KMS-11 (cell line): ENCODE measurements at regions not wholly inside any gene's neighbourhood (a gene's known extent, or its start where the extent isn't known, plus 50 kb on each side); places are given as distances from the start of the nearest gene placed in this dataset.

Experiments
- H2AFZ ChIP-seq: fragments of 200-600 bp; sonication (generic); 2 replicates; pipeline ENCODE4 v1.6.1; 2016; ENCODE audit warnings: antibody characterized with exemption, mixed run types, low read depth
- H3K27ac ChIP-seq: fragments of 200-600 bp; sonication (generic); 2 replicates; pipeline ENCODE4 v1.6.1; 2016; ENCODE audit warnings: mild to moderate bottlenecking, mixed run types
- H3K27me3 ChIP-seq: fragments of 200-600 bp; sonication (generic); 2 replicates; pipeline ENCODE4 v1.6.1; 2017; ENCODE audit warnings: mild to moderate bottlenecking, low read depth, mixed run types, moderate library complexity; ENCODE audit not compliant: insufficient read depth
- H3K36me3 ChIP-seq: fragments of 200-600 bp; sonication (generic); 2 replicates; pipeline ENCODE4 v1.6.1; 2017; ENCODE audit warnings: mild to moderate bottlenecking, mixed run types; ENCODE audit not compliant: insufficient read depth
- H3K4me1 ChIP-seq: fragments of 200-600 bp; sonication (generic); 2 replicates; pipeline ENCODE4 v1.6.1; 2016; ENCODE audit warnings: mild to moderate bottlenecking, low read depth, mixed run types; ENCODE audit not compliant: poor library complexity, severe bottlenecking
- H3K4me2 ChIP-seq: fragments of 200-600 bp; sonication (generic); 2 replicates; pipeline ENCODE4 v1.7.0; 2016; ENCODE audit warnings: mild to moderate bottlenecking, mixed run types
- H3K4me3 ChIP-seq: fragments of 200-600 bp; sonication (generic); IDR thresholded peaks from 2 replicates; pipeline ENCODE4 v1.6.1; 2017; ENCODE audit warnings: low read depth, low read length, mixed read lengths; ENCODE audit not compliant: insufficient read depth
- H3K79me2 ChIP-seq: fragments of 200-600 bp; sonication (generic); 2 replicates; pipeline ENCODE4 v1.6.1; 2016; ENCODE audit warnings: low read depth, mixed run types; ENCODE audit not compliant: insufficient read depth
- H3K9ac ChIP-seq: fragments of 200-600 bp; sonication (generic); 2 replicates; pipeline ENCODE4 v1.6.1; 2016; ENCODE audit warnings: mild to moderate bottlenecking, mixed run types
- H4K20me1 ChIP-seq: fragments of 200-600 bp; sonication (generic); 2 replicates; pipeline ENCODE4 v1.6.1; 2016; ENCODE audit warnings: mild to moderate bottlenecking, mixed run types; ENCODE audit not compliant: insufficient read depth
- CTCF ChIP-seq: fragments of 200-600 bp; sonication (generic); conservative IDR thresholded peaks from 2 replicates; pipeline ENCODE4 v1.6.1; 2017; ENCODE audit warnings: low read depth, mild to moderate bottlenecking, antibody characterized with exemption, low read length, moderate library complexity, mixed read lengths

DNA sequence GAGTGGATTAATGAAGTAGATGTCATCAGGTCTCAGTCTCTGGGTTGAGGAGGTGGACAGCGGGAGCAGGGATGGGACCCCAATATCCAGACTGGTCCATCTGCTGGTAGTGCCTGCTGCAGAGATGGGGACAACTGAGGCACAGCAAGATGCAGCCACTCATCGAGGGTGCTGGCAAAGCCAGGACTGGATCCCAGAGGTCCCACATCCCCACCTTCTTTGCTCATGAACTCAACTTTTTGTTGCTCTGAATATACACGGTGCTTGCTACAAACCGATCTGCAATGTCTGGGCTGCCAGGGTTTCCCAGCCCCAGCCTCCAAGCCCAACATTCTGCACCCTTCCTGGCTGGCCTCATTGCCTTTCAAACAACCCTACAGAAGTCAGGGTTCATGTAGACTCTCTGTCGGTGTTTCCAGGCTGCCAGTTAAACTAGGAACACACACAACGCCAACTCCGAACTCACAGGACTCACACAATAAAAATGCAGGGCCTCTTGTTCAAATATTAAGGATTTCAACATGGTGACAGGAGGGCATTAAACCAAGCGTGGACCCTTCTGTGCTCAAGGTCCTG, 168.2 kb downstream of the MN1 start:
- Histone ChIP-seq H3K9ac (no peak overlapping the region), H3K36me3 (no peaks in the 10 kb centered on the region)

DNA sequence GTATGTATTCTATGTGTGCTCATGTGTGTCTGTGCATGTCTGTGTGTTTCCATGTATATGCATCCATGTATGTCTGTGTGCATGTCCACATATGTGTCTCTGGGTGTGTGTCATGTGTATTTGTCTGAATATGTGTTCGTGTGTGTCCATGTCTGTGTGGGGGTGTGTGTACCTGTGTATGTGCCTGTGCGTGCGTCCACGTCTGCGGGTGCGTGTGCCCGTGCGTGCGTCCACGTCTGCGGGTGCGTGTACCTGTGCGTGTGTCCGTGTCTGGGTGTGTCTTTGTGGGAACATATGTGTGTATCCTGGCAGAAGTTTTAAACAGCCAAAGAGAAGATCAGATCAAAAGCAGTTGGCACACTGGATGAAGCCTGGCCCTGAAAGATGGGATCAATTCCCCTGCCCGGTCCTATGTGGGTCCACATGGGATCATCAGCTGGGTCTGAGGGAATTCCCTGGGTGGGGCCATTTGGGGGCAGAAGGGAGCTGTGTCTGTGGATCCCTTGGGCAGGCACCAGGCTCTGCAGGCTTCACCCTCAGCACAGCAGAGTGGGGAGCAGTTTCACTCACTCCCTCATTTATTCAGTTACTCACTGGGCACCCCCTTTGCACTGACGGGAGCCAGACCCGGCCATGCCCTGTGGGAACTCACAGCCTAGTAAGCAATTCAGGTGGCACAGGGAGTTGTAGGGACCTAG, 167.4 kb downstream of the MN1 start:
- Histone ChIP-seq H3K27ac (no peak overlapping the region), H3K4me2 (no peak overlapping the region), H3K4me1 (no peaks in the 10 kb centered on the region), H3K36me3 (no peaks in the 10 kb centered on the region), H3K9ac (no peak overlapping the region), H3K4me3 (no peak overlapping the region), H3K27me3 (peaks cover 3% of the 10 kb centered on the region; the same call in 1 of the 2 replicates), H2AFZ (no peak overlapping the region), H3K79me2 (no peaks in the 10 kb centered on the region), H4K20me1 (no peaks in the 10 kb centered on the region)
- no peak for TF ChIP-seq CTCF

More for the DNA sequence above, 168.2 kb downstream of the MN1 start:
- no peak for TF ChIP-seq CTCF
- Histone ChIP-seq H3K27ac (no peak overlapping the region), H3K4me3 (no peak overlapping the region), H3K79me2 (no peaks in the 10 kb centered on the region), H3K27me3 (peaks cover 3% of the 10 kb centered on the region; the same call in 1 of the 2 replicates), H4K20me1 (no peaks in the 10 kb centered on the region), H3K4me1 (no peaks in the 10 kb centered on the region), H3K4me2 (no peak overlapping the region), H2AFZ (no peak overlapping the region)

GRCh38 chr22:27635435-27635834, 166.1 kb downstream of the MN1 start:
- H3K27ac ChIP-seq, result no peak overlapping the region
- H3K4me2 ChIP-seq, result no peak overlapping the region
- no peak for TF ChIP-seq CTCF
- H3K36me3 ChIP-seq, result no peaks in the 10 kb centered on the region
- H3K27me3 ChIP-seq, result peaks cover 3% of the 10 kb centered on the region; the same call in 1 of the 2 replicates
- H4K20me1 ChIP-seq, result no peaks in the 10 kb centered on the region
- H3K9ac ChIP-seq, result no peak overlapping the region
- no peak overlapping the region for H2AFZ ChIP-seq
- H3K4me1 ChIP-seq, result no peaks in the 10 kb centered on the region
- no peak overlapping the region for H3K4me3 ChIP-seq
- no peaks in the 10 kb centered on the region for H3K79me2 ChIP-seq

DNA sequence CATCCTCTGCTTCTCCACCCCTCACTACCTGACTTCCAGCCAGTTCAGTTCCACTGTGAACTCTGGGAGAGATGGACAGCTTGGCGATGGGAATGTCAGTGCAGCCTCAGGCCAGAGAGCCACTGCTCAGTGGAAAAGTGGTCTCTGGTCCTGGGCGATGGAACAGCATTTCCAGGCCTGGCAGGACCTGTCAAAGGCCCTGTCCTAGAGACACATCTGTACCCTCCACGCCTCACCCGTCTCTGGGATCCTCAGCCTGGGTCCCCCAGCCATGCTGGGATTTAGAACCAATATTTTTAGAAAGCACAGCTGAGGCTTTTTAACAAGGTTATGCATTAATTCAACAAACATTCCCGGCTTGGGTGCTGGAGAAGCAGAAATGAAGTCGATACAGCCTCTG, 165.7 kb downstream of the MN1 start:
- no peak overlapping the region for H3K9ac ChIP-seq
- H3K27me3 ChIP-seq, result peaks cover 3% of the 10 kb centered on the region; the same call in 1 of the 2 replicates
- no peaks in the 10 kb centered on the region for H3K79me2 ChIP-seq
- H2AFZ ChIP-seq, result no peak overlapping the region
- TF ChIP-seq CTCF, result no peak
- H3K4me2 ChIP-seq, result no peak overlapping the region
- no peaks in the 10 kb centered on the region for H3K4me1 ChIP-seq
- H4K20me1 ChIP-seq, result no peaks in the 10 kb centered on the region
- no peak overlapping the region for H3K27ac ChIP-seq
- H3K36me3 ChIP-seq, result no peaks in the 10 kb centered on the region
- H3K4me3 ChIP-seq, result no peak overlapping the region
